Kasumi-1 (cell line): ENCODE measurements at regions not wholly inside any gene's neighbourhood (a gene's known extent, or its start where the extent isn't known, plus 50 kb on each side); places are given as distances from the start of the nearest gene placed in this dataset.

Experiments used
- DNase-seq, 2 experiments: peaks; one replicate each; lab custom pipeline; 2025; lab: John Stamatoyannopoulos, UW

DNA sequence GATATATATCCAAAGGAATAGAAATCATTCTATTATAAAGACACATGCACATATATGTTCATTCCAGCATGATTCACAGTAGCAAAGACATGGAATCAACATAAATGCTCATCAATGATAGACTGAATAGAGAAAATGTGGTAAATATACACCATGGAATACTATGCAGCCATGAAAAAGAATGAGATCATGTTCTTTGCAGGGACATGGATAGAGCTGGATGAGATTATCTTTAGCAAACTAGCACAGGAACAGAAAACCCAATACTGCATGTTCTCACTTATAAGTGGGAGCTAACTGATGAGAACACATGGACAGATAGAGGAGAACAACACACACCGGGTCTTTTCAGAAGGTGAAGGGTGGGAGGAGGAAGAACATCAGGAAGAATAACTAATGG is 1318.6 kb downstream of the PCDH19 start:
- DNase-seq = no peak

- DNase-seq = no peak
Observed at GRCh38 chrX:99078301-99078700, 1331.8 kb downstream of the PCDH19 start.

DNA sequence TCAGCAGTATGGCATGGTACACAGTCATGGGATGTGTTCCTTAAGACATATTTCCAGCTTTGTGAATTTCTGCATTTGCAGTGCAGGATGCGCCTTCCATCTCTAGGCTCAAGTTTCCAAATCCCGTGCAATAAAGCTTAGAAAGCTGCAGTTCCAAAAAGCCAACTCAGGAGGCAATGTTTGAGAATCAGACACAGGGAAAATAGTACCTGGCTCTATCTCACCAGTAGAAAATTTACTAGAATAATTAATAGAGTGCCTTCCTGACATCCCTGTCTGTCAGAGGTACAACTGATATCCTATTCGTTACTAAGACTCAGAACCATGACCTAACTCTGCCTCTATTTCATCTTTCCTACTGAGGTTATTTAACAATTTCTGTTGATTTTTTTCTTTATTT is 1333.0 kb downstream of the PCDH19 start:
- no peak for DNase-seq

GRCh38 chrX:99073551-99073950 is 1336.5 kb downstream of the PCDH19 start:
- DNase-seq = no peak

GRCh38 chrX:99051639-99052038 is 1358.4 kb downstream of the PCDH19 start:
- no peak for DNase-seq

GRCh38 chrX:99033226-99033901 is 1376.7 kb downstream of the PCDH19 start:
- no peak for DNase-seq

DNA sequence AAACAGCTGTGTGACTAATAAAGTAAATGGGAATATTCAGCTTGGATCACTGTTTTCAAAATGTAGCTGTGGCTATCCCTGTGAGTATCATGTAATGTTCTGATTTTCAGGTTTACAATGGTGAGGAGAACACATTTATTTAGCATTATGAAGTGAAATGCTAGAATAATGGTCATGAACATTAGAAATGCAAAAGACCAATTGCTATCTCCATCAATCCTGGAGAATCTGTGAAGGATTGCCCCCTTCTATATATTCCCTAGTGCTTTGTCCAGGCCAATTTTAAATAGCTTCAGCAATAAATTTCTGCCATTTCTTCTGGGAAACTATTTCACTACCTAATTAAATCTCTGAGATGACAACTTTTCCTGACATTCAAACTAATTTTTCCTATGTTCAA is 1399.1 kb downstream of the PCDH19 start:
- no peak for DNase-seq

- no peak for DNase-seq
Observed at GRCh38 chrX:99001286-99001685, 1408.8 kb downstream of the PCDH19 start.

- DNase-seq = no peak
Observed at GRCh38 chrX:98962996-98963395, 1447.1 kb downstream of the PCDH19 start.

GRCh38 chrX:98956014-98956413 is 1454.1 kb downstream of the PCDH19 start:
- peak; percentile 0 for DNase-seq

- no peak for DNase-seq
Observed at GRCh38 chrX:98939456-98939855, 1470.6 kb downstream of the PCDH19 start.

DNA sequence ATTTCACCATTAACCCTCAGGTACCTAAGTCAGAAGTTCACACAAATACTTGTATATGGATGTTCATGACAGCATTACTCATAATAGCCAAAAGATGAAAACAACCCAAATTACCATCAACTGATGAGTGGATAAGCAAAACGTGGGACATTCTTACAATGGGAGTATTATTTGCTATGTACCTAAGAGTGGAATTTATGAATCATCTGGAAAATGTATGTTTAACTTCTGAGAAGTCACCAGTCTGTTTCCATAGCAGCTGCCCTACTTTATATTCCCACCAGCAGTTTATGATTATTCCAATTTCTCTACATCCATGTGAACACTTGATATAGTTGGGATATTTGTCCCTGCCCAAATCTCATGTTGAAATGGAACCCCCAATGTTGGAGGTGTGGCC is 1478.9 kb downstream of the PCDH19 start:
- no peak for DNase-seq

GRCh38 chrX:98924511-98924910 is 1485.6 kb downstream of the PCDH19 start:
- DNase-seq = no peak

DNA sequence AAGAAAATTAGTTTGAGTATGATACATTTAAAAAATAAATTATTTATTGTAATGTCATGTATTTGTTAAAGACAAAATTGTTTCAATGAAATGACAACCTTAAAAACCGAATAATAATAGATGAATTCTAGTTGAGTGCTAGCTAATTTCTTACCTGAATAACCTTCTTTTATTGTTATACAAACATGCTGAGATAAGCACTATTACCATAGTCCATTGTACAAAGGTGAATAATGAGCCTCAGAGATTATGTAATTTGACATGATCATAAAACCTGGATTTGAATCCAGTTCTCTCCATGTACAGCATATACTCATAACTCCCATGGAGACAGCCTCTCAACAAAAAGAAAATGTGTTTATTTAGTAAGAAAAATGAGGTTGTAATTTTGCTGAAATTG is 1512.9 kb downstream of the PCDH19 start:
- no peak for DNase-seq

DNA sequence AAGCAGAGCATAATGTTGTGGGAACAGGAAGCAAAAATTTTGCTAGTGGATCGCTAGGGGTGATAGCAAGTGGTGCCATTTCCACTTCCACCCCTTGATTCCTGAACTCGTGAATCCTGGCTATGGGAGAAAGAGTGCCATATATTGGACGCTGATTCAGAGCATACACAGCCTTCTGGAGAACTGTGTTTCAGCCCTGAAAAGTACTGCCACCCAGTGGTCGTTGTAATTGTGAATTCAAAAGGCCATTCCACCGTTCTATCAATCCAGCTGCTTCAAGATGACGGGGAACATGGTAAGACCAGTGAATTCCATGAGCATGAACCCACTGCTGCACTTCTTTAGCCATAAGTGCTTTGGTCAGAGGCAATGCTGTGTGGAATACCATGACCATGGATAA is 1559.4 kb downstream of the PCDH19 start:
- DNase-seq = peak; percentile 0 to 43
